ENCODE measurements at regions not wholly inside any gene's neighbourhood (a gene's known extent, or its start where the extent isn't known, plus 50 kb on each side); places are given as distances from the start of the nearest gene placed in this dataset.

GRCh38 chr6:156279261-156279969 is 497.8 kb upstream of the ARID1B start:
- POLR2A ChIA-PET = no interaction called here
- no peak overlapping the region for H3K4me3 ChIP-seq
- CTCF ChIA-PET = no interaction called here
- 21% methylated on average over 3 of the region's 3 CpGs for WGBS (ENCODE audit: missing lambda C conversion rate)
- H3K4me2 ChIP-seq = no peak overlapping the region
- no peaks in the 10 kb centered on the region for H3K4me1 ChIP-seq
- no peak overlapping the region for H3K27ac ChIP-seq
- no peak for TF ChIP-seq HEYL (CRISPR knock-in tag; IDR thresholded peaks at IDR 0.05)
- TF ChIP-seq BCL3 (IDR thresholded peaks at IDR 0.05) = no peak
- no peak for TF ChIP-seq PHF8 (IDR thresholded peaks at IDR 0.05; ENCODE audit: borderline replicate concordance, low read depth)
- TF ChIP-seq ZNF302 (CRISPR knock-in tag; IDR thresholded peaks at IDR 0.05) = no peak
- no peak for ATAC-seq
- no peak for DNase-seq (ENCODE audit: low read depth in 1 of 2, low spot score in 1 of 2)
- H3K9me3 ChIP-seq = no peaks in the 10 kb centered on the region
- FAIRE-seq = no peak

- no peaks in the 10 kb centered on the region for H3K9me3 ChIP-seq
- no peak overlapping the region for H3K27ac ChIP-seq
- H3K4me3 ChIP-seq = no peak overlapping the region
- H3K4me1 ChIP-seq = no peaks in the 10 kb centered on the region
- 23% methylated on average over 6 of the region's 6 CpGs for WGBS (ENCODE audit: missing lambda C conversion rate)
- no peak overlapping the region for H3K4me2 ChIP-seq
- FAIRE-seq (no peak), ATAC-seq (no peak), DNase-seq (ENCODE audit: low read depth in 1 of 2, low spot score in 1 of 2) (no peak)
- ChIA-PET POLR2A (no interaction called here), CTCF (no interaction called here)
- no peak for TF ChIP-seq PHF8 (IDR thresholded peaks at IDR 0.05; ENCODE audit: borderline replicate concordance, low read depth)
- TF ChIP-seq CBX2 (IDR thresholded peaks at IDR 0.05; ENCODE audit: borderline replicate concordance, low read depth) = no peak
- TF ChIP-seq HOXB13 (CRISPR knock-in tag; IDR thresholded peaks at IDR 0.05; ENCODE audit: low read depth) = no peak
- TF ChIP-seq E2F6 (IDR thresholded peaks at IDR 0.05; ENCODE audit: borderline replicate concordance, low read depth) = no peak
- TF ChIP-seq ATOH8 (CRISPR knock-in tag; IDR thresholded peaks at IDR 0.05; ENCODE audit: low read depth) = no peak
- TF ChIP-seq HOXB5 (CRISPR knock-in tag; IDR thresholded peaks at IDR 0.05) = no peak
- no peak for TF ChIP-seq JUNB (IDR thresholded peaks at IDR 0.05)
- no peak for TF ChIP-seq BHLHE40 (IDR thresholded peaks at IDR 0.05; ENCODE audit: low read depth, low read length)
- TF ChIP-seq ZSCAN20 (CRISPR knock-in tag; IDR thresholded peaks at IDR 0.05) = no peak
- no peak for TF ChIP-seq ZNF302 (CRISPR knock-in tag; IDR thresholded peaks at IDR 0.05)
- no peak for TF ChIP-seq CHD4 (IDR thresholded peaks at IDR 0.05; ENCODE audit: borderline replicate concordance)
- TF ChIP-seq KDM5A (IDR thresholded peaks at IDR 0.05) = no peak
- no peak for TF ChIP-seq ELK1 (IDR thresholded peaks at IDR 0.05; ENCODE audit: low read depth, low read length)
- no peak for TF ChIP-seq KDM1A (IDR thresholded peaks at IDR 0.05; ENCODE audit: low read depth)
- TF ChIP-seq ZC3H11A (IDR thresholded peaks at IDR 0.05) = no peak
- TF ChIP-seq CTCF (IDR thresholded peaks at IDR 0.05) = no peak
Measured at GRCh38 chr6:156273065-156273711, 504.0 kb upstream of the ARID1B start.

All from A549 (cell line).